Endothelial cell (in vitro differentiated cells): ENCODE measurements at regions not wholly inside any gene's neighbourhood (a gene's known extent, or its start where the extent isn't known, plus 50 kb on each side); places are given as distances from the start of the nearest gene placed in this dataset.

Experiments used
- DNase-seq: peaks from one replicate; pipeline ENCODE4 v3.0.0; 2021; ENCODE audit warnings: low spot score
- H3K27ac Mint-ChIP-seq: one replicate; pipeline ENCODE4 v1.8.0; 2021; ENCODE audit warnings: mixed read lengths, inconsistent platforms; ENCODE audit not compliant: unreplicated experiment
- H3K27me3 Mint-ChIP-seq: one replicate; pipeline ENCODE4 v1.8.0; 2021; ENCODE audit warnings: mild to moderate bottlenecking, moderate library complexity, mixed read lengths, inconsistent platforms; ENCODE audit not compliant: unreplicated experiment
- H3K36me3 Mint-ChIP-seq: one replicate; pipeline ENCODE4 v1.8.0; 2021; ENCODE audit warnings: mild to moderate bottlenecking, low read depth, mixed read lengths, inconsistent platforms; ENCODE audit not compliant: unreplicated experiment
- H3K4me1 Mint-ChIP-seq: one replicate; pipeline ENCODE4 v1.8.0; 2021; ENCODE audit warnings: mild to moderate bottlenecking, mixed read lengths, inconsistent platforms; ENCODE audit not compliant: unreplicated experiment
- H3K4me3 Mint-ChIP-seq: one replicate; pipeline ENCODE4 v1.8.0; 2021; ENCODE audit warnings: mild to moderate bottlenecking, mixed read lengths, inconsistent platforms; ENCODE audit not compliant: unreplicated experiment
- H3K9me3 Mint-ChIP-seq: one replicate; pipeline ENCODE4 v1.8.0; 2021; ENCODE audit warnings: mixed read lengths, inconsistent platforms; ENCODE audit not compliant: unreplicated experiment
- CTCF ChIP-seq: fragments of 200-600 bp; sonication (generic); IDR thresholded peaks from one replicate; pipeline ENCODE4 v1.5.0; 2021; ENCODE audit warnings: antibody characterized with exemption; ENCODE audit not compliant: unreplicated experiment

DNA sequence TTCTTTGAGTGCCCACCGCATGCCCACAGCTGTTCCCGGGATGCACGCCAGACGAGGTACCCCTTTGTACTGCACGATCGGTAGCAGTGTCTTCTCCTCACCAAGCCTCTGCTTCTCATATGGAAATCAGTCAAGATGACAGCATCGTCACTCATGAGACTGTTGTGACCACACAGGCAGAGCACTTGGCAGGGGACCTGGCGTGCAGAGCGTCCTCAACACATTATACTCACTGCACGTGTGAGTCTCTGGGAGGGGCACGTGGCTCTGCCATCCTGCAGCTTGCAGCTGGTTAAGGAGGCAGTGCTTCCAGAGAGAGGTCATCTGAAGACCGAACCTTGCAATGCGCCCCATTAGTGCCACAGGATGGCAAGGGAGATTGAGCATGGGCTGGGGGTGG lies 266.8 kb downstream of the NPHP4 start:
- DNase-seq, result no peak
- H3K4me3 Mint-ChIP-seq, result no peak overlapping the region
- H3K4me1 Mint-ChIP-seq, result peaks cover 8% of the 10 kb centered on the region
- H3K27ac Mint-ChIP-seq, result no peak overlapping the region
- no peaks in the 10 kb centered on the region for H3K36me3 Mint-ChIP-seq
- H3K9me3 Mint-ChIP-seq, result no peaks in the 10 kb centered on the region
- peaks cover 4% of the 10 kb centered on the region for H3K27me3 Mint-ChIP-seq
- TF ChIP-seq CTCF, result no peak

DNA sequence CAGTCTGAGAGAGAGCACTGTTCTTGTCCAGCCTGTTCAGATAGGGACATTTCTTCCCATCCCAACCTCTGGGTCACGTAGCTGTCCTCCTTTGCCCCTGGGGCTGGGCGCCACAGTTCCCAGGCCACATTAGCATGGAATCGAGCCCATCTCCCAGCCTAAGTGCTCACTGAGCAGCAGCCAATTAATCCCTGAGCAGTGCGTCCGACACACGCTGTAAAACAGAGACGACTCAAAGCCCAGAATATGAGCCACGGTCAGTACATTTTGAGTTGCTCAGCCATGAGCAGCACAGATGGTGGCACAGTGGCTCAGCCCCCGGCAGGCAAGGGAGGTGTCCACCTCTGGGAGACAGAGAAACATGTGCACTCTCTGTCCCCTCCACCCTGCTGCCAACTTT lies 267.4 kb downstream of the NPHP4 start:
- H3K36me3 Mint-ChIP-seq, result no peaks in the 10 kb centered on the region
- H3K9me3 Mint-ChIP-seq, result no peaks in the 10 kb centered on the region
- TF ChIP-seq CTCF, result no peak
- no peak overlapping the region for H3K27ac Mint-ChIP-seq
- H3K4me3 Mint-ChIP-seq, result no peak overlapping the region
- peaks cover 4% of the 10 kb centered on the region for H3K27me3 Mint-ChIP-seq
- peaks cover 8% of the 10 kb centered on the region for H3K4me1 Mint-ChIP-seq
- no peak for DNase-seq

DNA sequence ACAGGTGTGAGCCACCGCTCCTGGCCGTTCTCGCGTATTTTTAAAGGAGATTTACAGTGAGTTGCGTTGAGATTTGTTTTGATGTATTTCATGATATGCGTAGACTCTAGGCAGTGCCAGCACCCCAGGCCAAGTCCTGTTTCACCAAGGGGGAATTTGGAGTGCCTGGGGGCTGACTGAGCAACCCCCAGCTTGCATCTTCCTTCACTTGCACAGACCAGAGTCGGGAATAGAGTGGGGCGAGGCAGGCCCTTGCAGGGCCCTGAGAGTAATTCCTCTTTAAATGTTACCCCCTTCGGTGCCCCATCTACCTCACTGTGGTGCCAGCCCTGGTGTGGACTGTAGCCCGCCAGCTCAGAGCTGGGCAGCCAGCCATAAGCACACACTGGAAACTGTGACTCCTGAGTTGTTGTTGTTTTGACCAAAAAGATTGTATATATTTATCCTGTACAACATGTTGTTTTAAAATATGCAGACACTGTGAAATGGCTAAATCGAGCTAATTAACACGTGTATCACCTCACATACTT lies 269.5 kb downstream of the NPHP4 start:
- Mint-ChIP-seq H3K4me1 (peaks cover 5% of the 10 kb centered on the region), H3K36me3 (no peaks in the 10 kb centered on the region), H3K27me3 (peaks cover 4% of the 10 kb centered on the region), H3K4me3 (no peak overlapping the region), H3K9me3 (no peaks in the 10 kb centered on the region), H3K27ac (no peak overlapping the region)
- no peak for DNase-seq
- TF ChIP-seq CTCF, result no peak

GRCh38 chr1:5721634-5722215 lies 270.5 kb downstream of the NPHP4 start:
- H3K9me3 Mint-ChIP-seq, result no peaks in the 10 kb centered on the region
- no peaks in the 10 kb centered on the region for H3K36me3 Mint-ChIP-seq
- no peak overlapping the region for H3K4me3 Mint-ChIP-seq
- H3K4me1 Mint-ChIP-seq, result no peaks in the 10 kb centered on the region
- no peak for TF ChIP-seq CTCF
- H3K27me3 Mint-ChIP-seq, result peaks cover 4% of the 10 kb centered on the region
- no peak for DNase-seq
- H3K27ac Mint-ChIP-seq, result no peak overlapping the region

DNA sequence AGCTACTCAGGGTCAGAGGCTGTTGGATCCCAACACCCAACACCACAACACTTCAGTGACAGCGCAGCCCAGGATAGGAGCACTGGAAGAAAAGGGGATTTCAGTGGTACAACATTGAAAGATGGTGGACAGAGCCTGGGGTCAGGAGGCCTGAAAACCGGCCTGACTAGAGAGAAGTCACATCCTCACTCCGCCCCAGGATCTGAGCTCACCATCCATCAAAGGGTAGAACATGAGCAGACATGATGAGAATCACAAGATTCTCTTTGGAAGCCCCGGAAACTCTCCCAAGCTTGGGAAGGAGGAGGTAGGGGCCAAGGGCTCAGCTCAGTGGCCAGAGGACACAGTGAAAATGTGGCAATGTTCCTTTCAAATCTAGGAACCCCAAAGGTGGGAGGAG lies 271.3 kb downstream of the NPHP4 start:
- no peak for TF ChIP-seq CTCF
- Mint-ChIP-seq H3K27ac (no peak overlapping the region), H3K27me3 (peaks cover 5% of the 10 kb centered on the region), H3K36me3 (no peaks in the 10 kb centered on the region), H3K4me3 (no peak overlapping the region), H3K9me3 (no peaks in the 10 kb centered on the region), H3K4me1 (no peaks in the 10 kb centered on the region)
- DNase-seq, result no peak
